Activated B cell treated with CpG ODN at 0.5 μM for 24 hours (primary cell): ENCODE measurements at regions not wholly inside any gene's neighbourhood (a gene's known extent, or its start where the extent isn't known, plus 50 kb on each side); places are given as distances from the start of the nearest gene placed in this dataset.

Experiments
- ATAC-seq: fragments of 200-7000 bp; cut with Tn5 transposase; one replicate; pipeline ENCODE4 v1.10.0; 2021; ENCODE audit warnings: low read depth, mild to moderate bottlenecking, moderate library complexity
- CTCF ChIA-PET: fragments of 350-600 bp; sonication (Branson Sonifier 250); formaldehyde crosslinking; loops from one replicate; lab custom pipeline; 2021; ENCODE audit warnings: antibody characterized with exemption; lab: Charles Lee
- POLR2A ChIA-PET: fragments of 350-600 bp; sonication (Branson Sonifier 250); formaldehyde crosslinking; loops from one replicate; lab custom pipeline; 2021; ENCODE audit warnings: antibody characterized with exemption; lab: Charles Lee
- DNase-seq: peaks from one replicate; pipeline ENCODE4 v3.0.0; 2022
- H3K27ac Mint-ChIP-seq: one replicate; pipeline ENCODE4 v1.8.0; 2020; ENCODE audit warnings: mixed read lengths
- H3K27me3 Mint-ChIP-seq: one replicate; pipeline ENCODE4 v1.8.0; 2021; ENCODE audit warnings: mixed read lengths
- H3K36me3 Mint-ChIP-seq: one replicate; pipeline ENCODE4 v1.8.0; 2021; ENCODE audit warnings: low read depth, mixed read lengths
- H3K4me1 Mint-ChIP-seq: one replicate; pipeline ENCODE4 v1.8.0; 2021; ENCODE audit warnings: mixed read lengths
- H3K4me3 Mint-ChIP-seq: one replicate; pipeline ENCODE4 v1.8.0; 2020; ENCODE audit warnings: mild to moderate bottlenecking, mixed read lengths
- H3K9me3 Mint-ChIP-seq: one replicate; pipeline ENCODE4 v1.8.0; 2020; ENCODE audit warnings: mixed read lengths
- CTCF ChIP-seq: fragments of 200-600 bp; IDR thresholded peaks from one replicate; pipeline ENCODE4 v1.8.0; 2022; ENCODE audit warnings: antibody characterized with exemption, mild to moderate bottlenecking
- intact Hi-C: fragments of 100-400 bp; cut with micrococcal nuclease; formaldehyde crosslinking; loops from one replicate; pipeline ENCODE4 v1.15.1; 2024

- Mint-ChIP-seq H3K4me3 (no peak overlapping the region), H3K4me1 (peaks cover 67% of the 10 kb centered on the region), H3K27me3 (no peaks in the 10 kb centered on the region), H3K27ac (peak overlapping the region; percentile 87), H3K36me3 (no peaks in the 10 kb centered on the region), H3K9me3 (peaks cover 8% of the 10 kb centered on the region)
- TF ChIP-seq CTCF = no peak
- DNase-seq = no peak
- no peak for ATAC-seq
- CTCF ChIA-PET = interaction anchor here (0.7 to 1.4 kb wide), 6 partner anchors 14 to 229 kb away, joined by 3 to 4 read pairs (median 3); no protein-coding TSS in a partner anchor
- intact Hi-C loops = loop anchor here (1.0 kb wide), 3 partner anchors 11 to 20 kb away; no protein-coding TSS in a partner anchor
- POLR2A ChIA-PET = interaction anchor here (1.0 to 7.1 kb wide), 11 partner anchors 11 to 150 kb away, joined by 3 to 46 read pairs (median 4); partner anchors contain the start of gene CXCR4
These were observed 109.0 kb upstream of the CXCR4 start for GRCh38 chr2:136226903-136227302.

GRCh38 chr2:136225950-136226835 is 108.2 kb upstream of the CXCR4 start:
- peak; percentile 77 for ATAC-seq
- peaks cover 8% of the 10 kb centered on the region for H3K9me3 Mint-ChIP-seq
- no peaks in the 10 kb centered on the region for H3K36me3 Mint-ChIP-seq
- intact Hi-C loops = loop anchor here (1.0 kb wide), 3 partner anchors 12 to 19 kb away; no protein-coding TSS in a partner anchor
- peak overlapping the region; percentile 87 for H3K27ac Mint-ChIP-seq
- DNase-seq = no peak
- ChIA-PET POLR2A (interaction anchor here (0.6 to 7.1 kb wide), 12 partner anchors 12 to 151 kb away, joined by 3 to 46 read pairs (median 4); partner anchors contain the start of gene CXCR4), CTCF (interaction anchor here (0.7 to 1.4 kb wide), 6 partner anchors 13 to 229 kb away, joined by 3 to 4 read pairs (median 3); no protein-coding TSS in a partner anchor)
- no peak for TF ChIP-seq CTCF
- peaks cover 67% of the 10 kb centered on the region for H3K4me1 Mint-ChIP-seq
- no peaks in the 10 kb centered on the region for H3K27me3 Mint-ChIP-seq
- H3K4me3 Mint-ChIP-seq = peak overlapping the region; percentile 2

- TF ChIP-seq CTCF = no peak
- CTCF ChIA-PET = interaction anchor here (1.5 kb wide), 1 partner anchor 155 kb away, joined by 3 read pairs; no protein-coding TSS in a partner anchor
- POLR2A ChIA-PET = interaction anchor here (1.2 to 7.1 kb wide), 5 partner anchors 9 to 33 kb away, joined by 3 to 46 read pairs (median 4); no protein-coding TSS in a partner anchor
- Mint-ChIP-seq H3K36me3 (no peaks in the 10 kb centered on the region), H3K9me3 (no peaks in the 10 kb centered on the region), H3K4me3 (no peak overlapping the region), H3K4me1 (peaks cover 91% of the 10 kb centered on the region), H3K27ac (peak overlapping the region; percentile 41), H3K27me3 (no peaks in the 10 kb centered on the region)
- intact Hi-C loops = no loop called here
- ATAC-seq (no peak), DNase-seq (no peak)
These were observed 105.3 kb upstream of the CXCR4 start for GRCh38 chr2:136223274-136223673.

- ATAC-seq (no peak), DNase-seq (no peak)
- no peak overlapping the region for H3K4me3 Mint-ChIP-seq
- intact Hi-C loops = no loop called here
- ChIA-PET CTCF (interaction anchor here (1.5 kb wide), 1 partner anchor 155 kb away, joined by 3 read pairs; no protein-coding TSS in a partner anchor), POLR2A (interaction anchor here (1.3 to 7.1 kb wide), 4 partner anchors 10 to 34 kb away, joined by 3 to 46 read pairs (median 10); no protein-coding TSS in a partner anchor)
- no peaks in the 10 kb centered on the region for H3K27me3 Mint-ChIP-seq
- H3K36me3 Mint-ChIP-seq = no peaks in the 10 kb centered on the region
- H3K4me1 Mint-ChIP-seq = peaks cover 91% of the 10 kb centered on the region
- peak overlapping the region; percentile 41 for H3K27ac Mint-ChIP-seq
- no peaks in the 10 kb centered on the region for H3K9me3 Mint-ChIP-seq
- no peak for TF ChIP-seq CTCF
These were observed 104.9 kb upstream of the CXCR4 start for GRCh38 chr2:136222862-136223261.
